ENCODE measurements at regions not wholly inside any gene's neighbourhood (a gene's known extent, or its start where the extent isn't known, plus 50 kb on each side); places are given as distances from the start of the nearest gene placed in this dataset.

- no peaks in the 10 kb centered on the region for H3K9me3 ChIP-seq
- peaks cover 0 to 5% (median 0%) of the 10 kb centered on the region in 3 donors for H3K4me1 ChIP-seq
- no peak overlapping the region for H3K27ac ChIP-seq
- no peak for ATAC-seq
- H3K4me3 ChIP-seq, result no peak overlapping the region
- no peak for TF ChIP-seq EP300 (IDR thresholded peaks at IDR 0.05)
- TF ChIP-seq, protein P1, sequence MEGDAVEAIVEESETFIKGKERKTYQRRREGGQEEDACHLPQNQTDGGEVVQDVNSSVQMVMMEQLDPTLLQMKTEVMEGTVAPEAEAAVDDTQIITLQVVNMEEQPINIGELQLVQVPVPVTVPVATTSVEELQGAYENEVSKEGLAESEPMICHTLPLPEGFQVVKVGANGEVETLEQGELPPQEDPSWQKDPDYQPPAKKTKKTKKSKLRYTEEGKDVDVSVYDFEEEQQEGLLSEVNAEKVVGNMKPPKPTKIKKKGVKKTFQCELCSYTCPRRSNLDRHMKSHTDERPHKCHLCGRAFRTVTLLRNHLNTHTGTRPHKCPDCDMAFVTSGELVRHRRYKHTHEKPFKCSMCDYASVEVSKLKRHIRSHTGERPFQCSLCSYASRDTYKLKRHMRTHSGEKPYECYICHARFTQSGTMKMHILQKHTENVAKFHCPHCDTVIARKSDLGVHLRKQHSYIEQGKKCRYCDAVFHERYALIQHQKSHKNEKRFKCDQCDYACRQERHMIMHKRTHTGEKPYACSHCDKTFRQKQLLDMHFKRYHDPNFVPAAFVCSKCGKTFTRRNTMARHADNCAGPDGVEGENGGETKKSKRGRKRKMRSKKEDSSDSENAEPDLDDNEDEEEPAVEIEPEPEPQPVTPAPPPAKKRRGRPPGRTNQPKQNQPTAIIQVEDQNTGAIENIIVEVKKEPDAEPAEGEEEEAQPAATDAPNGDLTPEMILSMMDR (IDR thresholded peaks at IDR 0.05), result no peak
- no peak for TF ChIP-seq POLR2AphosphoS5 (IDR thresholded peaks at IDR 0.05)
- no peak for TF ChIP-seq POLR2A (IDR thresholded peaks at IDR 0.05)
- no peaks in the 10 kb centered on the region for H3K27me3 ChIP-seq
- no peaks in the 10 kb centered on the region for H3K36me3 ChIP-seq
Observed at GRCh38 chr13:61774903-61775302, 359.3 kb upstream of the PCDH20 start.

- no peak overlapping the region for H3K27ac ChIP-seq
- WGBS, 2 donors (ENCODE audit: low coverage in 1 of 2), result 52 to 60% methylated on average over 3 to 4 of the region's 4 CpGs
- TF ChIP-seq POLR2AphosphoS5 (IDR thresholded peaks at IDR 0.05), result no peak
- TF ChIP-seq EP300 (IDR thresholded peaks at IDR 0.05), result no peak
- TF ChIP-seq, protein P1 (IDR thresholded peaks at IDR 0.05), result no peak
- TF ChIP-seq POLR2A (IDR thresholded peaks at IDR 0.05), result no peak
Observed at GRCh38 chr13:61770681-61771080, 355.0 kb upstream of the PCDH20 start.

DNA sequence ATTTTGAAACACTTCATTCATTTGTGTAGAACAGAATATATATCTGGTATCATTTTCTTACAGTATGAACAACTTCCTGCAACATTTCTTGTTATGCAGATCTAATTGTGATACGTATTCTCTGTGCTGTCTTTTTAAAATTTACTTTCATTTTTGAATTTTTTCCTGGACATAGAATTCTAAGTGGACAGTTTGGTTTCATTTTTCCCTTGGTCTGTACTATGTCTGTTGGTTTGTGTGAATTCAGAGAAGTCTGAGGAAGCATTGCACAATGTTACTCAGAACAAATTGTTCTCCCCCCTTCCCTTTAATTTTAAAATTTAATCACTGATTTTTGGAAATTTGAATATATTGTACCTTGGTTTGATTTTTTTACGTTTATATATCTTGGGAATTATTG is 352.5 kb upstream of the PCDH20 start:
- no peak for ATAC-seq
- peaks cover 0 to 7% (median 0%) of the 10 kb centered on the region in 3 donors for H3K9me3 ChIP-seq
- 76 to 87% methylated on average over 2 of the region's 2 CpGs for WGBS, 2 donors (ENCODE audit: low coverage in 1 of 2)
- no peaks in the 10 kb centered on the region for H3K36me3 ChIP-seq
- H3K4me3 ChIP-seq, result no peak overlapping the region
- no peaks in the 10 kb centered on the region for H3K4me1 ChIP-seq
- no peak overlapping the region for H3K27ac ChIP-seq
- no peak for TF ChIP-seq POLR2AphosphoS5 (IDR thresholded peaks at IDR 0.05)
- TF ChIP-seq EP300 (IDR thresholded peaks at IDR 0.05), result no peak
- TF ChIP-seq POLR2A (IDR thresholded peaks at IDR 0.05), result no peak
- TF ChIP-seq, protein P1 (IDR thresholded peaks at IDR 0.05), result no peak
- no peaks in the 10 kb centered on the region for H3K27me3 ChIP-seq

More at GRCh38 chr13:61770681-61771080, 355.0 kb upstream of the PCDH20 start:
- Histone ChIP-seq H3K9me3 (peaks cover 0 to 7% (median 0%) of the 10 kb centered on the region in 3 donors), H3K36me3 (no peaks in the 10 kb centered on the region), H3K4me1 (no peaks in the 10 kb centered on the region), H3K27me3 (no peaks in the 10 kb centered on the region), H3K4me3 (no peak overlapping the region)
- ATAC-seq, result no peak

DNA sequence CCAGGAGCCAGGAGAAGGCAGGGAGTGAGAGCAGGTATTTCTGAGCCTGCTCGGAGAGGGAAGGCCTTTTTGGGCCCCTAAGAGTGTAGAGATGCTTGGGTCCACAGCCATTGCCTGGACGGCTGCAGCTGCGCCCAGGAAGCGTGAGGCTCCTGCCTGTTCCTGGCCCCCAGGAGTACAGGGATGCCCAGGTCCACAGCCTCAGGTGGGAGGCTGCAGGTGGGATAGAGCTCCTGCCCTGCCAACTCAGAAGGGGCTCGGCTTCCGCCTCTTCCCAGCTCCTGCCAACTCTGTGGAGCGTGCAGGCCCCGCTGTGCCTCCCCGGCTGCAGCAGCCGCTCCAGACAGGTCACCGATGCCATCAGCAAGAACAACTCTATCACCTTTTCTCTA is 351.0 kb upstream of the PCDH20 start:
- H3K4me3 ChIP-seq, result no peak overlapping the region
- WGBS, 2 donors (ENCODE audit: low coverage in 1 of 2), result 71 to 80% methylated on average over 2 to 4 of the region's 11 CpGs
- ATAC-seq, result no peak

More for the DNA sequence above, 351.0 kb upstream of the PCDH20 start:
- Histone ChIP-seq H3K36me3 (no peaks in the 10 kb centered on the region), H3K27ac (no peak overlapping the region), H3K9me3 (peaks cover 0 to 7% (median 0%) of the 10 kb centered on the region in 3 donors), H3K4me1 (no peaks in the 10 kb centered on the region), H3K27me3 (no peaks in the 10 kb centered on the region)
- TF ChIP-seq POLR2AphosphoS5 (IDR thresholded peaks at IDR 0.05) (no peak), EP300 (IDR thresholded peaks at IDR 0.05) (no peak), POLR2A (IDR thresholded peaks at IDR 0.05) (no peak)
- TF ChIP-seq, protein P1 (IDR thresholded peaks at IDR 0.05), result no peak

Data from gastroesophageal sphincter (tissue), 4 donors.